Stimulated activated CD8-positive, alpha-beta memory T cell treated with anti-CD3 and anti-CD28 coated beads, Interleukin-7, amount 100 ng/mL, for 24 hours (primary cell): ENCODE measurements at regions not wholly inside any gene's neighbourhood (a gene's known extent, or its start where the extent isn't known, plus 50 kb on each side); places are given as distances from the start of the nearest gene placed in this dataset.

Source experiments
- DNase-seq: peaks from one replicate; pipeline ENCODE4 v3.0.0-alpha.2; 2020; ENCODE audit warnings: low read depth

- DNase-seq: no peak
Observed at GRCh38 chr3:178260887-178261565, 275.2 kb upstream of the KCNMB2 start.

- no peak for DNase-seq
Observed at GRCh38 chr3:178263236-178263916, 272.9 kb upstream of the KCNMB2 start.

DNA sequence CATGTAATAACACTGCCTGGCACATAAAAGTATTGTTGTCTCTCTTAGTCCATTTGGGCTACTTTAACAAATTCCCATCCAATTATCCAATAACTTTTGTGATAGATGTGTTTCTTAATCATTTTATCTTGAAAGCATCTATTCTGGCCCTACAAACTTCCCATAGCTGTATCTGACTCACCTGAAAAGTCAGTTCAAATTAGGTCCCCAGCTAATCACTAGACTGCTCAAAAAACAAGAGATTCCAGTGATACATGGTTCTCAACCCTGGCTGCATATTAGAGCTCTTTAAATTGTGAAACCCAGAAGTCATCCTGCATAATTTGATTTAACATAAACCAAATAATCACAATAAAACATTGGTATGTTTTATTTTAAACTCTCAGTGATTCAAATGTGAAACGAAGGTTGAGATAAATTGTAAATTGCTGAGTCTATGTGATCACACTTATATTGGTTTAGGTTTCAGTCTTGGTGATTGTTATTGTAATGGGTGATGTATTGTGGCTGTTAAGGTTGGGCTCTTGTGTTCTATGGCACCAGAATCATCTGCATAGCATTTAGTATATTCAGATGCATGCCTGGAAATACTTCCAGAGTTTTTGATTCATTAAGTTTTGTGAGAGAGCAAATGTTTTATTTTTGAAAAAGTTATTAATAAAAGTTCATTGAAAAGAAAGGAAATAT lies 268.9 kb upstream of the KCNMB2 start:
- no peak for DNase-seq

GRCh38 chr3:178270838-178271237 lies 265.4 kb upstream of the KCNMB2 start:
- DNase-seq: no peak

DNA sequence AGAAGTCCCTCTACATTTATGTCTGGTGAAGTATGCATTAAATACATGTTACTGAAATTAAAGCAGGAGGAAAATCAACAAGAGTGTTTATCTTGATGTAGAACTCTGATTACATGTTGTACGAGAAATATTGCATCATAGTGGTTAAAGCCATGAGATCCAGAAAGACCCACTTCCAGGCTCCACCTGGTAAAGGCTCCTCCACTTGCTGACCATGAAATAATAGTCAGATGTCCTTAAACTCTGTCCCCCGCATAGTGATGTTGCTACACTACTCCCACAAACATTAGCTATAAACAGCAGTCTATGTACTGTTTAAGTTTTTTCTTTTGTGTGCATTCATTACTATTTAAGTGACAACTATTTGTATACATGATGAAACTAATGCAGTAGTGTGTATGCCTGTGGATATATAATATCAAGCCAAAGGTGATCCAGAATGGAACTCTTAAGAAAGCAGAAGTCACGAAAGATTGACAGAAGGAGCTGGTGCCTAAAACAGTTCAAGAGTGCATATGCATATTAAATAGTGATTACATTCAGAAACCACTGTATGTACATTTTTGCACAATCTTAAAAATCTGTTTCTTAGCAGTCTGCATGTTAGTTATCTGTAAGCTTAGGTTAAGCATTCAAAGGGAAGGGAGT lies 264.4 kb upstream of the KCNMB2 start:
- no peak for DNase-seq

GRCh38 chr3:178272841-178273240 lies 263.4 kb upstream of the KCNMB2 start:
- DNase-seq: no peak

DNA sequence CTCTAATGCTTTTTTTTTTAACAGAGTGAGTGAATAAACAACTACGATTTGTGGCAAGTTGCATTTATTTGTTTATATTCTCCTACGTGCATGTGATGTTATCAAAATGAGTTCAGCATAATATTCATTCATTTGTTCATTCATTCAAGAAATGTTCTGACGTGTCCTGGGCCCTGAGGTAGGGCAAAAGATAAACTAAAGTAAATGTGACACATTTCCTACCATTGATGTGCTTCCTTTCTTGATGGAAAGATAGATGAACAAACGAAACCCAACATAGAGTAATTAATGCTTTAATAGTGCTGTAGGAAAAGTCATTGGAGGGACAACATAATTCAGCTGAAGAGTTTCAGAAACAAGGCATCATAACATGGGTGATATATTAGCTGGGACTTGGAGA lies 261.5 kb upstream of the KCNMB2 start:
- no peak for DNase-seq

DNA sequence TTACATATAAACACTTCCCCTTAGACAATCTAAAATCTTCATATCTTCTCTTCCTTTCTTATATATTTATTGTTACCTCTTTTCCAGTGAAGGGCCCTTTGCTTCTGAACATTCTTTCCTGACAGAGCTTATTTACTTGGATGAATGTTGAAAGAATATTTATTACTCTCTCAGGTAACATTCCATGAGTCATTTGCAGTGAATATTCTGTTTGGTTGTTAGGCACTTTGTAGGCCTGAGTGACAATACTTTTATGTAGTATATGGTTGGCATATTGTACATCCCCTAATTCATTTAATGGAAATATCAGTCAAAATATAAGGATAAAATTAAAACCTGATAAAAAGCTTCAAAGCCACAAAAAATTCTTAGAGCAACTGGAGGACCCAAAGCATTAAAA lies 260.9 kb upstream of the KCNMB2 start:
- no peak for DNase-seq

GRCh38 chr3:178275793-178276192 lies 260.4 kb upstream of the KCNMB2 start:
- DNase-seq: no peak

DNA sequence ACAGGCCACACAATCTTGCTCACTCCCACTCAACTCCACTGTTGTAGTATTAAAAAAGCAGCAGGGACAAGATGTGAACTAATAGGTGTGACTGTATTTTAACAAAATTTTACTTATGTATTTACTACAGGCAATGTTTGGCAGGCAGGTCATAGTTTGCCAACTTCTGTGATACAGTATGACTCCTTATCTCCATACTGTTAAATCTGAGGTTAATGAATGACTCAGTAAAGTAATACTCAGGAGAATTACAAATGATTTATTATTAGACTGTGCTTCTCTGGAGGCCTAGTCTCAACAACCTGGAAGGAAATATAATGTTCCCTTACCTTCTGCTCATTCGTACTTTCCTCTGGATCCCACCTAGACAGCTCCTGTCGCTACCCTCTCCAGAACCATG lies 258.6 kb upstream of the KCNMB2 start:
- DNase-seq: no peak

- no peak for DNase-seq
Observed at GRCh38 chr3:178283561-178283960, 252.7 kb upstream of the KCNMB2 start.

GRCh38 chr3:178284181-178284580 lies 252.1 kb upstream of the KCNMB2 start:
- no peak for DNase-seq

DNA sequence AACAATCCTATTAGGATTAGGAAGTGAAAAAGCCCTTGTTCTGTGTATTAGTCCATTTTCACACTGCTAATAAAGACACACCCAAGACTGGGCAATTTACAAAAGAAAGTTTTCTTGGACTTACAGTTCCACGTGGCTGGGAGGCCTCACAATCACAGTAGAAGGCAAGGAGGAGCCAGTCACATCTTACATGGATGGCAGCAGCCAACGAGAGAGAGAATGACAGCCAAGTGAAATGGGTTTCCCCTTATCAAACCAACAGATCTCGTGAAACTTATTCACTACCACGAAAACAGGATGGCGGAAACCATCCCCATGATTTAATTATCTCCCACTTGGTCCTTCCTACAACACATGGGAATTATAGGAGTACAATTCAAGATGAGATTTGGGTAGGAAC lies 248.2 kb upstream of the KCNMB2 start:
- DNase-seq: no peak

DNA sequence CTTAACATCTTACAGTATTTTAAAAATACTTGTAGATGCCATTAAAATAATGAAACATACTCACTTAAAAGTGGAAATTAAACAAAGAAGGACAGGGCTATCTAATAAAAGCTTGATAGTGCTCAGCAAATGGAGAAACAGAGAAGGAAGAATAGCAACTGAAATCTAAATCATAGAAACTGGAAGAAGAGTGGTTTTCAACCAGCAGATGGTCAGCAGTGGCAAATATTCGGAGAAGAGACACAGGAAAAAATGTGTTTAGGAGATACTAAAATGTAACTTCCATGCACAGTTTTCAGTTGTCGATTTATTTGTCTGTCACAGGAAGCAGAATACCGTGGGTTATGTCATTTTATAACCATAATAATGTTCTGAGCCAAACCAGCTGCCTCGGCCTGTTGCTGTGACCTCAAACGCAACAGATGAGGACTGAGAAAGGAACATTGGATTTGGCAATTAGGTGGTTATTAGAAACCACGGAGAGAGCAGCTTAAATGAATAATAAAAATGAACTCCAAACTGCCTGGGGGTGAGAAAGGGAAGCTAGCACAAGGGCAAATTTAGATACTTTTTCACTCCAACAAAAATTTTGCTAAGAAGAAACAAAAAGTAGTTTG lies 246.6 kb upstream of the KCNMB2 start:
- DNase-seq: no peak

- no peak for DNase-seq
Observed at GRCh38 chr3:178291574-178292370, 244.5 kb upstream of the KCNMB2 start.

DNA sequence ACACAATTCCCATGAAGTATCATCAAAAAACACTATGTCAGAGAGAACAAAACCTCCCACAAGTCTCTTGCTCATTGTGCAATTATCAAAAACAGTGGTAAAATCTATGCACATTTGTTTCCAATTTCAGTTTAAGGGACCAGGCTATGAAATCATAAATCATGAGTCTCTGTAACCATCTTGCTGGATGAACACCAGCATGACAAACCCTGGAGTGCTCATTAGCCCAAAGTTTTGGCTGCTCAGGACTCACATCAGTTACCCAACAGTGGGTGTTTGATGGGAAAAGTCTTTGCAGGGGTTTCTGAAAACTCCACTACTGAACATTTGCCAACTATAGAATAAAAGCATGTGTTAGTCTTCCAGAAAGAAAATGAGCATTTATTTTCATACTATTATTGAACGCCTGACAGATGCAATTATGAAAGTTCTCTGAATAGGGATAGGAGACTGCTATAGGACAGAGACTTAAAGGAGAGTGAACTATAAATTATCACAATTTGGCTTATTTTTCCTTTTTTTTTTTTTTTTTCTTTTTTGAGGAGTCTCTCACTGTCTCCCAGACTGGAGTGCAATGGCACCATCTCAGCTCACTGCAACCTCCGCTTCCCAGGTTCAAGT lies 240.8 kb upstream of the KCNMB2 start:
- DNase-seq: no peak

GRCh38 chr3:178297199-178297598 lies 239.0 kb upstream of the KCNMB2 start:
- no peak for DNase-seq

DNA sequence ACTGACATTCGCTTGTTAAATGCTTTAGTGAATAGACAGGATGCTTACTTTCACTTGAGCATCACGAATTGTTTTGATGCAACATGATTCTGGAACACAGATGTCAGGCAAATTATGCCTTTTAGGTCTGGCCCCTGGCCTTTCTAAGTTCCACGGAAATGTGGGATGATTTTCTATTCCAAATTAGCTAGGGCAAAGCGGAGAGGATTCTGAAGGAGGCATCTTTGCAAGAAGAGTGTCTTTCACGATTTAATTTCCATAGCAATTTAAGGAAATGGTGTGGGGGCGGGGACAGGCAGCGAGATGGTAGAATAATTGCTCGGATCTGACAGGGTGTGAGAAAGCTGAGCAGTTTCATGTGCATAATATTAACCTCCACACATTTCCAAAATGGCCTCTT lies 238.5 kb upstream of the KCNMB2 start:
- DNase-seq: no peak

GRCh38 chr3:178300441-178300959 lies 235.7 kb upstream of the KCNMB2 start:
- no peak for DNase-seq

GRCh38 chr3:178302966-178303930 lies 233.0 kb upstream of the KCNMB2 start:
- no peak for DNase-seq
